ENCODE measurements at regions not wholly inside any gene's neighbourhood (a gene's known extent, or its start where the extent isn't known, plus 50 kb on each side); places are given as distances from the start of the nearest gene placed in this dataset.

- WGBS, result 80% methylated on average over 2 of the region's 2 CpGs
- TF ChIP-seq CTCF (IDR thresholded peaks at IDR 0.05), result no peak
- no peak for TF ChIP-seq EP300 (IDR thresholded peaks at IDR 0.05)
- TF ChIP-seq POLR2A (IDR thresholded peaks at IDR 0.05), result no peak
- no peak for TF ChIP-seq POLR2AphosphoS5 (IDR thresholded peaks at IDR 0.05)
- H3K36me3 ChIP-seq, result no peaks in the 10 kb centered on the region
- no peak overlapping the region for H3K27ac ChIP-seq
- DNase-seq (ENCODE audit: low spot score in 2 of 2), result no peak
- H3K4me1 ChIP-seq, result no peaks in the 10 kb centered on the region
- no peak overlapping the region for H3K4me3 ChIP-seq
- no peaks in the 10 kb centered on the region for H3K9me3 ChIP-seq
- H3K27me3 ChIP-seq, result peaks cover 1% of the 10 kb centered on the region
Observed at GRCh38 chr1:60857851-60858250, 224.5 kb upstream of the NFIA start.

- 100% methylated on average over 1 of the region's 1 CpG for WGBS
- H3K27me3 ChIP-seq, result no peaks in the 10 kb centered on the region
- no peaks in the 10 kb centered on the region for H3K4me1 ChIP-seq
- DNase-seq (ENCODE audit: low spot score in 2 of 2), result no peak
- no peak overlapping the region for H3K4me3 ChIP-seq
- TF ChIP-seq EP300 (IDR thresholded peaks at IDR 0.05) (no peak), POLR2A (IDR thresholded peaks at IDR 0.05) (no peak), CTCF (IDR thresholded peaks at IDR 0.05) (no peak), POLR2AphosphoS5 (IDR thresholded peaks at IDR 0.05) (no peak)
- no peak overlapping the region for H3K27ac ChIP-seq
- no peaks in the 10 kb centered on the region for H3K9me3 ChIP-seq
- H3K36me3 ChIP-seq, result no peaks in the 10 kb centered on the region
Observed at GRCh38 chr1:60850084-60850483, 232.3 kb upstream of the NFIA start.

- no peaks in the 10 kb centered on the region for H3K27me3 ChIP-seq
Observed at GRCh38 chr1:60849401-60849800, 233.0 kb upstream of the NFIA start.

GRCh38 chr1:60848583-60849188 is 233.7 kb upstream of the NFIA start:
- no peaks in the 10 kb centered on the region for H3K4me1 ChIP-seq
- H3K9me3 ChIP-seq, result peaks cover 6% of the 10 kb centered on the region
- WGBS, result 12% methylated on average over 1 of the region's 1 CpG
- H3K27me3 ChIP-seq, result no peaks in the 10 kb centered on the region
- H3K27ac ChIP-seq, result no peak overlapping the region
- TF ChIP-seq POLR2A (IDR thresholded peaks at IDR 0.05) (no peak), EP300 (IDR thresholded peaks at IDR 0.05) (no peak), CTCF (IDR thresholded peaks at IDR 0.05) (peak; percentile 23 to 36), POLR2AphosphoS5 (IDR thresholded peaks at IDR 0.05) (no peak)
- H3K4me3 ChIP-seq, result no peak overlapping the region
- no peaks in the 10 kb centered on the region for H3K36me3 ChIP-seq
- no peak for DNase-seq (ENCODE audit: low spot score in 2 of 2)

More at GRCh38 chr1:60849401-60849800, 233.0 kb upstream of the NFIA start:
- Histone ChIP-seq H3K4me3 (no peak overlapping the region), H3K27ac (no peak overlapping the region), H3K36me3 (no peaks in the 10 kb centered on the region), H3K9me3 (peaks cover 5% of the 10 kb centered on the region), H3K4me1 (no peaks in the 10 kb centered on the region)
- no peak for TF ChIP-seq EP300 (IDR thresholded peaks at IDR 0.05)
- TF ChIP-seq POLR2AphosphoS5 (IDR thresholded peaks at IDR 0.05), result no peak
- TF ChIP-seq POLR2A (IDR thresholded peaks at IDR 0.05), result no peak
- no peak for TF ChIP-seq CTCF (IDR thresholded peaks at IDR 0.05)
- no peak for DNase-seq (ENCODE audit: low spot score in 2 of 2)

GRCh38 chr1:60847855-60848582 is 234.3 kb upstream of the NFIA start:
- WGBS, result 75% methylated on average over 4 of the region's 4 CpGs
- TF ChIP-seq POLR2AphosphoS5 (IDR thresholded peaks at IDR 0.05), result no peak
- TF ChIP-seq POLR2A (IDR thresholded peaks at IDR 0.05), result no peak
- no peak for TF ChIP-seq EP300 (IDR thresholded peaks at IDR 0.05)
- no peak for TF ChIP-seq CTCF (IDR thresholded peaks at IDR 0.05)

More at GRCh38 chr1:60847855-60848582, 234.3 kb upstream of the NFIA start:
- H3K27me3 ChIP-seq, result no peaks in the 10 kb centered on the region
- H3K27ac ChIP-seq, result no peak overlapping the region
- H3K36me3 ChIP-seq, result no peaks in the 10 kb centered on the region
- H3K4me1 ChIP-seq, result no peaks in the 10 kb centered on the region
- DNase-seq (ENCODE audit: low spot score in 2 of 2), result no peak
- peaks cover 6% of the 10 kb centered on the region for H3K9me3 ChIP-seq
- no peak overlapping the region for H3K4me3 ChIP-seq

All from suprapubic skin (tissue), 4 donors.